Keratinocyte (primary cell): ENCODE measurements at regions not wholly inside any gene's neighbourhood (a gene's known extent, or its start where the extent isn't known, plus 50 kb on each side); places are given as distances from the start of the nearest gene placed in this dataset.

Experiments
- EZH2 ChIP-seq: IDR thresholded peaks from one replicate; pipeline ENCODE4 v1.6.1; 2012; ENCODE audit warnings: inconsistent platforms, mild to moderate bottlenecking, low read length, moderate library complexity
- TF ChIP-seq, protein P1 (sequence below), 3 experiments: IDR thresholded peaks in 1 of 3; conservative IDR thresholded peaks in 1 of 3; optimal IDR thresholded peaks in 1 of 3; 2 replicates in 2 of 3; 3 replicates in 1 of 3; pipeline versions ENCODE3 to v1.5.1; 2011; ENCODE audit warnings: low read length in 3 of 3, mild to moderate bottlenecking in 3 of 3, moderate library complexity in 2 of 3, control low read depth in 1 of 3, inconsistent platforms in 1 of 3; ENCODE audit not compliant: insufficient read depth in 2 of 3; ENCODE audit errors: extremely low read depth in 1 of 3

DNA sequence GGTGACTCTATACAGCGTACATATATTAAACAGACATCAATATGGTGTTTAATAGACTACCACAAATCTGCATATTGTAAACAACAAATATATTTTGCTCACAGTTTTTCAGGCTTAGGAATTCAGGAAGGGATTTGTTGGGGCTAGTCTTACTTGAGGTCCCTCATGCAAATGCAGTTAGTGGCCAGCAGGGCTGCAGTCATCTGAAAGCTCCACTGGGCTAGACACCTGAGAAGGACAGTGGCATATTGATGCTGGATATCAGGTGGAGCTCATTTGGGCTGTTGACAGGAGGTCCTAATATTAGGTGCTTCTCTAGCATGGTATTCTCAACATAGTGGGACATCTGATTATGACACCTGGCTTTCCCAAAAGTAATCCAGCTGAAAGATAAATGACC lies 493.8 kb upstream of the PABPC4L start:
- TF ChIP-seq, protein P1, sequence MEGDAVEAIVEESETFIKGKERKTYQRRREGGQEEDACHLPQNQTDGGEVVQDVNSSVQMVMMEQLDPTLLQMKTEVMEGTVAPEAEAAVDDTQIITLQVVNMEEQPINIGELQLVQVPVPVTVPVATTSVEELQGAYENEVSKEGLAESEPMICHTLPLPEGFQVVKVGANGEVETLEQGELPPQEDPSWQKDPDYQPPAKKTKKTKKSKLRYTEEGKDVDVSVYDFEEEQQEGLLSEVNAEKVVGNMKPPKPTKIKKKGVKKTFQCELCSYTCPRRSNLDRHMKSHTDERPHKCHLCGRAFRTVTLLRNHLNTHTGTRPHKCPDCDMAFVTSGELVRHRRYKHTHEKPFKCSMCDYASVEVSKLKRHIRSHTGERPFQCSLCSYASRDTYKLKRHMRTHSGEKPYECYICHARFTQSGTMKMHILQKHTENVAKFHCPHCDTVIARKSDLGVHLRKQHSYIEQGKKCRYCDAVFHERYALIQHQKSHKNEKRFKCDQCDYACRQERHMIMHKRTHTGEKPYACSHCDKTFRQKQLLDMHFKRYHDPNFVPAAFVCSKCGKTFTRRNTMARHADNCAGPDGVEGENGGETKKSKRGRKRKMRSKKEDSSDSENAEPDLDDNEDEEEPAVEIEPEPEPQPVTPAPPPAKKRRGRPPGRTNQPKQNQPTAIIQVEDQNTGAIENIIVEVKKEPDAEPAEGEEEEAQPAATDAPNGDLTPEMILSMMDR (optimal IDR thresholded peaks at IDR 0.05 in 1 of 3, IDR thresholded peaks at IDR 0.05 in 1 of 3, conservative IDR thresholded peaks at IDR 0.05 in 1 of 3; ENCODE audit: extremely low read depth in 1 of 3, insufficient read depth in 2 of 3, low read length in 3 of 3), result no peak
- no peak for TF ChIP-seq EZH2
